Loucy (cell line): ENCODE measurements at regions not wholly inside any gene's neighbourhood (a gene's known extent, or its start where the extent isn't known, plus 50 kb on each side); places are given as distances from the start of the nearest gene placed in this dataset.
A peak's percentile ranks its signal among the peaks of the same experiment; 100 is the strongest.

Experiments
- H2AFZ ChIP-seq: fragments of 200-600 bp; sonication (generic); 2 replicates; pipeline ENCODE4 v1.6.0; 2016; ENCODE audit warnings: antibody characterized with exemption, mild to moderate bottlenecking, low read length, moderate library complexity
- H3F3A ChIP-seq: fragments of 200-600 bp; 2 replicates; pipeline ENCODE4 v1.6.0; 2016; ENCODE audit warnings: antibody characterized with exemption, low read depth, mild to moderate bottlenecking
- H3K27me3 ChIP-seq: fragments of 200-600 bp; sonication (generic); 2 replicates; pipeline ENCODE4 v1.6.1; 2014; ENCODE audit warnings: low read length, mild to moderate bottlenecking; ENCODE audit not compliant: insufficient read depth, poor library complexity, severe bottlenecking
- H3K36me3 ChIP-seq: fragments of 200-600 bp; sonication (generic); 2 replicates; pipeline ENCODE4 v1.6.1; 2016; ENCODE audit warnings: low read length; ENCODE audit not compliant: insufficient read depth
- H3K4me1 ChIP-seq: fragments of 200-600 bp; sonication (generic); 2 replicates; pipeline ENCODE4 v1.5.1; 2014; ENCODE audit warnings: low read length, mild to moderate bottlenecking; ENCODE audit not compliant: insufficient read depth, poor library complexity, severe bottlenecking
- H3K4me2 ChIP-seq: fragments of 200-600 bp; sonication (generic); 2 replicates; pipeline ENCODE4 v1.6.0; 2014; ENCODE audit warnings: antibody characterized with exemption, low read length, low read depth, mild to moderate bottlenecking; ENCODE audit not compliant: poor library complexity, severe bottlenecking
- H3K4me3 ChIP-seq: fragments of 200-600 bp; sonication (generic); 2 replicates; pipeline ENCODE4 v1.5.1; 2014; ENCODE audit warnings: low read length, mild to moderate bottlenecking, mixed read lengths; ENCODE audit not compliant: poor library complexity, severe bottlenecking
- H3K79me2 ChIP-seq: fragments of 200-600 bp; sonication (generic); 2 replicates; pipeline ENCODE4 v1.6.1; 2014; ENCODE audit warnings: low read length; ENCODE audit not compliant: insufficient read depth
- H3K9ac ChIP-seq: fragments of 200-600 bp; sonication (generic); 2 replicates; pipeline ENCODE4 v1.6.0; 2014; ENCODE audit warnings: mild to moderate bottlenecking, low read depth, low read length, moderate library complexity; ENCODE audit not compliant: poor library complexity, severe bottlenecking
- H3K9me2 ChIP-seq: fragments of 200-600 bp; sonication (generic); replicated peaks from 2 replicates; pipeline ENCODE4 v1.6.1; 2016; ENCODE audit warnings: low read depth, low read length, mixed read lengths
- H3K9me3 ChIP-seq: fragments of 200-600 bp; sonication (generic); 2 replicates; pipeline ENCODE4 v1.6.1; 2014; ENCODE audit warnings: mild to moderate bottlenecking, antibody characterized with exemption, low read length, low read depth; ENCODE audit not compliant: insufficient read depth
- H4K20me1 ChIP-seq: fragments of 200-600 bp; sonication (generic); 2 replicates; pipeline ENCODE4 v1.6.0; 2014; ENCODE audit warnings: antibody characterized with exemption, low read length, mild to moderate bottlenecking; ENCODE audit not compliant: insufficient read depth, poor library complexity, severe bottlenecking
- CTCF ChIP-seq: fragments of 200-600 bp; sonication (generic); conservative IDR thresholded peaks from 2 replicates; pipeline ENCODE4 v1.5.1; 2014; ENCODE audit warnings: mild to moderate bottlenecking, antibody characterized with exemption, low read length
- EZH2phosphoT487 ChIP-seq: fragments of 200-600 bp; IDR thresholded peaks from 2 replicates; pipeline ENCODE4 v1.6.1; 2018; ENCODE audit warnings: antibody characterized with exemption, mild to moderate bottlenecking, moderate library complexity, borderline replicate concordance

GRCh38 chr4:111797455-111798163 lies 347.6 kb upstream of the FAM241A start:
- no peaks in the 10 kb centered on the region for H3K9me2 ChIP-seq

GRCh38 chr4:111798840-111799239 lies 346.4 kb upstream of the FAM241A start:
- H3K79me2 ChIP-seq = no peaks in the 10 kb centered on the region
- no peaks in the 10 kb centered on the region for H3K9me2 ChIP-seq
- H3K36me3 ChIP-seq = no peaks in the 10 kb centered on the region
- no peaks in the 10 kb centered on the region for H3K9me3 ChIP-seq
- H3K27me3 ChIP-seq = no peaks in the 10 kb centered on the region
- no peak overlapping the region for H3K9ac ChIP-seq
- no peak overlapping the region for H3K4me2 ChIP-seq
- H2AFZ ChIP-seq = no peak overlapping the region
- no peaks in the 10 kb centered on the region for H3K4me1 ChIP-seq
- H4K20me1 ChIP-seq = no peaks in the 10 kb centered on the region
- no peak overlapping the region for H3K4me3 ChIP-seq
- TF ChIP-seq EZH2phosphoT487 = no peak
- TF ChIP-seq CTCF = peak; percentile 54
- no peaks in the 10 kb centered on the region for H3F3A ChIP-seq

More at GRCh38 chr4:111797455-111798163, 347.6 kb upstream of the FAM241A start:
- no peaks in the 10 kb centered on the region for H3K9me3 ChIP-seq
- H3F3A ChIP-seq = no peaks in the 10 kb centered on the region
- H2AFZ ChIP-seq = no peak overlapping the region
- H3K79me2 ChIP-seq = no peaks in the 10 kb centered on the region
- H3K9ac ChIP-seq = no peak overlapping the region
- H3K36me3 ChIP-seq = no peaks in the 10 kb centered on the region
- TF ChIP-seq CTCF (no peak), EZH2phosphoT487 (no peak)
- no peaks in the 10 kb centered on the region for H3K4me1 ChIP-seq
- no peak overlapping the region for H3K4me3 ChIP-seq
- H3K27me3 ChIP-seq = no peaks in the 10 kb centered on the region
- no peak overlapping the region for H3K4me2 ChIP-seq
- H4K20me1 ChIP-seq = no peaks in the 10 kb centered on the region

GRCh38 chr4:111800551-111800950 lies 344.7 kb upstream of the FAM241A start:
- no peaks in the 10 kb centered on the region for H3F3A ChIP-seq
- H4K20me1 ChIP-seq = no peaks in the 10 kb centered on the region
- no peaks in the 10 kb centered on the region for H3K79me2 ChIP-seq
- H3K9me3 ChIP-seq = no peaks in the 10 kb centered on the region
- no peaks in the 10 kb centered on the region for H3K9me2 ChIP-seq
- no peak overlapping the region for H3K4me3 ChIP-seq
- H3K4me2 ChIP-seq = no peak overlapping the region
- no peaks in the 10 kb centered on the region for H3K36me3 ChIP-seq
- H3K9ac ChIP-seq = no peak overlapping the region
- no peaks in the 10 kb centered on the region for H3K27me3 ChIP-seq
- no peak overlapping the region for H2AFZ ChIP-seq
- no peak for TF ChIP-seq EZH2phosphoT487
- no peak for TF ChIP-seq CTCF
- H3K4me1 ChIP-seq = no peaks in the 10 kb centered on the region
